Upper lobe of left lung (tissue), 4 donors: ENCODE measurements at regions not wholly inside any gene's neighbourhood (a gene's known extent, or its start where the extent isn't known, plus 50 kb on each side); places are given as distances from the start of the nearest gene placed in this dataset.

Experiments used
- CTCF ChIP-seq, 6 experiments: fragments of 450-650 bp in 4 of 6; fragments of 200-600 bp in 2 of 6; sonication (generic) in 2 of 6; IDR thresholded peaks; one replicate each; pipeline ENCODE4 v1.5.1; 2016 to 2019; ENCODE audit warnings: antibody characterized with exemption in 6 of 6
- POLR2AphosphoS5 ChIP-seq, 2 donors: sonication (generic); formaldehyde crosslinking; IDR thresholded peaks; one replicate each; pipeline ENCODE4 v1.5.1; 2017; ENCODE audit warnings: antibody characterized with exemption in 2 of 2

- no peak for TF ChIP-seq POLR2AphosphoS5 (IDR thresholded peaks at IDR 0.05)
- no peak for TF ChIP-seq CTCF (IDR thresholded peaks at IDR 0.05)
Measured at GRCh38 chr4:111761531-111761930, 383.7 kb upstream of the FAM241A start.
